ENCODE measurements at regions not wholly inside any gene's neighbourhood (a gene's known extent, or its start where the extent isn't known, plus 50 kb on each side); places are given as distances from the start of the nearest gene placed in this dataset.

DNA sequence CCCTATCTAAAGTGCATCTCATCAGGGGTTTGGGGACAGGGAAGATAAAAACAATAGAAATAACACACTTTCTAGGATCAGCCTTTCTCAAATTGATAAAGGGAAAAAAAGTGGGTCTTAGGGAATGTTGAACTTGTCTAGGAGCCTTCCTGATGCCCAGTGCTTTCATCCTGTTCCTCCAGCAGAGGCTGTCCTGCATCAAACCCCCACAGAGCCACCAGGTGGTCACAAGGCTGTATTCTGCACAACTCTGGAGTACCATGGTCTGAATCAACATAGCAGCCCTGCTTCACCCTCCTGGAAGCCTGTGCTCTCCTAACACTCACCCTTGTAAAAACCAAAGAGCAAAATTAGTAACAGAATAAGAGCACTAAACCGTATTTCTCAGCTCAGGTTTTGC, 118.5 kb upstream of the SLC25A36 start:
- Mint-ChIP-seq H3K4me3 (no peak overlapping the region), H3K27ac (no peak overlapping the region), H3K9me3 (no peaks in the 10 kb centered on the region), H3K36me3 (ENCODE audit: low read depth) (no peaks in the 10 kb centered on the region), H3K27me3 (ENCODE audit: low read depth, poor library complexity) (peaks cover 7% of the 10 kb centered on the region), H3K4me1 (no peaks in the 10 kb centered on the region)
- DNase-seq: no peak
- TF ChIP-seq, protein P1, sequence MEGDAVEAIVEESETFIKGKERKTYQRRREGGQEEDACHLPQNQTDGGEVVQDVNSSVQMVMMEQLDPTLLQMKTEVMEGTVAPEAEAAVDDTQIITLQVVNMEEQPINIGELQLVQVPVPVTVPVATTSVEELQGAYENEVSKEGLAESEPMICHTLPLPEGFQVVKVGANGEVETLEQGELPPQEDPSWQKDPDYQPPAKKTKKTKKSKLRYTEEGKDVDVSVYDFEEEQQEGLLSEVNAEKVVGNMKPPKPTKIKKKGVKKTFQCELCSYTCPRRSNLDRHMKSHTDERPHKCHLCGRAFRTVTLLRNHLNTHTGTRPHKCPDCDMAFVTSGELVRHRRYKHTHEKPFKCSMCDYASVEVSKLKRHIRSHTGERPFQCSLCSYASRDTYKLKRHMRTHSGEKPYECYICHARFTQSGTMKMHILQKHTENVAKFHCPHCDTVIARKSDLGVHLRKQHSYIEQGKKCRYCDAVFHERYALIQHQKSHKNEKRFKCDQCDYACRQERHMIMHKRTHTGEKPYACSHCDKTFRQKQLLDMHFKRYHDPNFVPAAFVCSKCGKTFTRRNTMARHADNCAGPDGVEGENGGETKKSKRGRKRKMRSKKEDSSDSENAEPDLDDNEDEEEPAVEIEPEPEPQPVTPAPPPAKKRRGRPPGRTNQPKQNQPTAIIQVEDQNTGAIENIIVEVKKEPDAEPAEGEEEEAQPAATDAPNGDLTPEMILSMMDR (IDR thresholded peaks at IDR 0.05): no peak

DNA sequence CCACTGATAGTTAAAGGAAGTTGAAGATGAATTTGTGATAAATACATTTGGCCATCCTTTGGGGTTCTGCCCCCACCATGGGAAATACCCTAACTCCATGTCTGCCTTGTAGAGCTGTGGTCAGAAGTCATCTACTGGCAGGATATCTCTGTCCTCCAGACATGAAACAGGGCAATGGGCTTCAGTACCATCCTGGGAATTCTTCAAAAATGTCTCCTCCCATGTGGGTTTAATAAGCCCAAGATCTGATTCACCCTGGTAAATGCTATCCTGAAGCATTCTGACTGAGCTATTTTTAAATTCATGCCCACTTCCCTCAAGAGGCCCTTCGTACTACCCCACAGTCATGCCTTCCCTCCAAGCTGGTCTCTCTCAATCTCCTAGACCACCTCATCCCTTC, 113.7 kb upstream of the SLC25A36 start:
- Mint-ChIP-seq H3K36me3 (ENCODE audit: low read depth) (no peaks in the 10 kb centered on the region), H3K4me1 (no peaks in the 10 kb centered on the region)

DNA sequence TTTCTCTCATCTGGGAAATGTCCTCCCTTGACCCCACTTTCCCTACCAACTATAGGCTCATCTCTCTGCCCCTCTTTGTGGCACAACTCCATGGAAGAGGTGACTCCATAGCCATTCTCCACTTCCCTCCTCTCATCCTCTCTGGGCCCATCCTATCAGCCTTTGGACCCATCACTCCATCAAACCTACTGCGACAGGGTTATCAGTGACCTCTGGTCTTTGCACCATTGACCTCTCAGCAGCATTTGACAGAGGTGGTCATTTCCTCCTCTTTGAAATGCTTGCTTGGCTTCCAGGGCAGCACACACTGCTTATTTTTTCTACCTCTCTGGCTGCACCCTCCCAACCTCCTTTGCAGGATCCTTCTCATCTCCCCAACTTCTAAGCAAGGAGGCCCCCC, 113.1 kb upstream of the SLC25A36 start:
- H3K27ac Mint-ChIP-seq: no peak overlapping the region
- no peaks in the 10 kb centered on the region for H3K9me3 Mint-ChIP-seq
- no peaks in the 10 kb centered on the region for H3K36me3 Mint-ChIP-seq (ENCODE audit: low read depth)

More for the DNA sequence above, 113.7 kb upstream of the SLC25A36 start:
- no peak overlapping the region for H3K4me3 Mint-ChIP-seq
- no peak for DNase-seq
- TF ChIP-seq, protein P1 (IDR thresholded peaks at IDR 0.05): no peak
- peaks cover 15% of the 10 kb centered on the region for H3K27me3 Mint-ChIP-seq (ENCODE audit: low read depth, poor library complexity)
- H3K9me3 Mint-ChIP-seq: no peaks in the 10 kb centered on the region
- H3K27ac Mint-ChIP-seq: no peak overlapping the region

DNA sequence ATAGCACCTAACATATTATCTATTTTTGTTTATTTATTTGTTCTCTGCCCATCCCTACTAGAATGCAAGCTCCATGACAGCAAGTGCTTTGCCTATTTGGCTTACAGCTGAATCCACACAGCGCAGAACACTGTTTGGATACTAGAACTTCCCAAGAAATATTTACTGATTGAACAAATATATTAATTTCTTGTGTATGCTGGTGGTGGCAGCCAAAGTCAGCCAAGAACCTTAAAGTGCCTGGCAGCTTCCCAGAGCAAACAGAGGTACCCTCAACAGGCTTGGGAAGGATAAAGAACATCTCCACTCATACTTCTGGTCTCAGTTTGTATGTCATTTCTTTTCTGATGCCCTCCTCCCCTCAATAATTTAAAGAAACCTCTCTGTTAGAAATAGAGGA, 111.8 kb upstream of the SLC25A36 start:
- no peak overlapping the region for H3K27ac Mint-ChIP-seq

More for the DNA sequence above, 113.1 kb upstream of the SLC25A36 start:
- TF ChIP-seq, protein P1 (IDR thresholded peaks at IDR 0.05): no peak
- Mint-ChIP-seq H3K27me3 (ENCODE audit: low read depth, poor library complexity) (peaks cover 15% of the 10 kb centered on the region), H3K4me3 (no peak overlapping the region), H3K4me1 (no peaks in the 10 kb centered on the region)
- no peak for DNase-seq

DNA sequence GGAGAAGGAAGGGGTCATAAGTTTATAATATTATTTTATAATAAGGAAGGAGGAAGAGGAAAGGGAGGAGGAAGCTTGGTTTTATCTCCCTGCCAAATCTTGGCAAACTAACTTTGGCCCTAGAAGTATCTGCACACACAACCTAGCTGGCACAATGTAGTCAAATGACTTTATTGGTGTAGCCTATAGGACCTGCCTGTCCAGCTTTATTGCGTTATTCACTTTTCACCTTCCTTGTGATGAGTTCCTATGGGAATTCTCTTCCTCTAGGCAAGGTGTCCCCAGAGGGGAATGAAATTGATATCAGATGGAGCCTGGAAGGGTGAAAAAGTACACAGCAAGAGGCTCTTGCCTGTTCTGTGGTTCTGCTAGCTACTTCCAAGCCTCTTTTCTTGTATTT, 111.2 kb upstream of the SLC25A36 start:
- Mint-ChIP-seq H3K4me3 (no peak overlapping the region), H3K4me1 (no peaks in the 10 kb centered on the region), H3K27ac (no peak overlapping the region), H3K9me3 (no peaks in the 10 kb centered on the region), H3K27me3 (ENCODE audit: low read depth, poor library complexity) (peaks cover 18% of the 10 kb centered on the region), H3K36me3 (ENCODE audit: low read depth) (no peaks in the 10 kb centered on the region)
- no peak for DNase-seq
- TF ChIP-seq, protein P1 (IDR thresholded peaks at IDR 0.05): no peak

More for the DNA sequence above, 111.8 kb upstream of the SLC25A36 start:
- Mint-ChIP-seq H3K36me3 (ENCODE audit: low read depth) (no peaks in the 10 kb centered on the region), H3K4me3 (no peak overlapping the region), H3K9me3 (no peaks in the 10 kb centered on the region), H3K27me3 (ENCODE audit: low read depth, poor library complexity) (peaks cover 15% of the 10 kb centered on the region), H3K4me1 (no peaks in the 10 kb centered on the region)
- TF ChIP-seq, protein P1 (IDR thresholded peaks at IDR 0.05): no peak
- DNase-seq: no peak

DNA sequence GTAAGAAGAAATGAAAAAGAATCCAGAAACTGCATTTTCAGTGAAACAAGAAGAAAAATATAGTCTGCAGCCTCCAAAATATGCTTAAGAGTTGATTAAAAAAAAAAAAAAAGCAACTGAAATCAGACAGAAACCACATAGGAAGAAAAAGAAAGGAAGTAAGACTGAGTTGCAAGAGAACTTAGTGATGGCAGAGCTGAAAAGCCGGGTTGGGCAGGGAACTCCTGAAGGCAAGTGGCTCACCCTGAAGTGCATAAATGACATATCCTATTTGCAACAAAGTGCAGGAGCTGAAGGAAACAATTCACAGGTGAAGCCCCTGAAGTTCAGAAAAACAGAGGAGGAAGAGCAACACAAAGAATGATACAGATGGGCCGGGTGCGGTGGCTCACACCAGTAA, 108.8 kb upstream of the SLC25A36 start:
- no peaks in the 10 kb centered on the region for H3K9me3 Mint-ChIP-seq
- no peak overlapping the region for H3K27ac Mint-ChIP-seq
- no peaks in the 10 kb centered on the region for H3K4me1 Mint-ChIP-seq
- H3K4me3 Mint-ChIP-seq: no peak overlapping the region
- peaks cover 18% of the 10 kb centered on the region for H3K27me3 Mint-ChIP-seq (ENCODE audit: low read depth, poor library complexity)
- no peaks in the 10 kb centered on the region for H3K36me3 Mint-ChIP-seq (ENCODE audit: low read depth)
- DNase-seq: no peak
- TF ChIP-seq, protein P1 (IDR thresholded peaks at IDR 0.05): no peak
